Astrocyte (in vitro differentiated cells and primary cell): ENCODE measurements at regions not wholly inside any gene's neighbourhood (a gene's known extent, or its start where the extent isn't known, plus 50 kb on each side); places are given as distances from the start of the nearest gene placed in this dataset.

Source experiments
- EZH2 ChIP-seq: IDR thresholded peaks from 2 replicates; pipeline ENCODE4 v1.6.1; 2012; ENCODE audit warnings: mild to moderate bottlenecking, low read length, inconsistent platforms; ENCODE audit not compliant: insufficient read depth
- TF ChIP-seq, protein P1 (sequence below): IDR thresholded peaks from 2 replicates; pipeline ENCODE4 v1.5.1; 2011; ENCODE audit warnings: low read depth, mild to moderate bottlenecking, inconsistent platforms, low read length, moderate library complexity; ENCODE audit not compliant: insufficient read depth

DNA sequence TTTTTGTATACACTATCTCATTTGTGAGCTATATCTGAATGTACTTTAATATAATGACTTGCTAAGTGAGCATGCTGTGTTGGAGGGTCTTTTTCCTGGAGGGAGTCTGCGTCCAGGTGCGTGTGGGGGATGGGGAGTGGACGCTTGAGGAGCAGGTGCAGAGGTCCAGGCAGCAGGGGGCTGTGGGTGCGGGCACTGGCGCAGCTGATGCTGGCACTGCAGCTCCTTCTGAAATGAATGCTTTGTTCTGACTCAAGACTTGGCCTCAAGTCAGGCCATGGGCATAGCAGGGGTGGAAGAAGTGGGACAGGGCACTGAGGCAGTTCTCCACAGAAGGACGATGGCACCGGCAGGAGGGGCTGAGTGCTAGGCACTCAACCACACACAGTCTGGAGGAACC is 165.7 kb upstream of the IRX1 start:
- TF ChIP-seq, protein P1, sequence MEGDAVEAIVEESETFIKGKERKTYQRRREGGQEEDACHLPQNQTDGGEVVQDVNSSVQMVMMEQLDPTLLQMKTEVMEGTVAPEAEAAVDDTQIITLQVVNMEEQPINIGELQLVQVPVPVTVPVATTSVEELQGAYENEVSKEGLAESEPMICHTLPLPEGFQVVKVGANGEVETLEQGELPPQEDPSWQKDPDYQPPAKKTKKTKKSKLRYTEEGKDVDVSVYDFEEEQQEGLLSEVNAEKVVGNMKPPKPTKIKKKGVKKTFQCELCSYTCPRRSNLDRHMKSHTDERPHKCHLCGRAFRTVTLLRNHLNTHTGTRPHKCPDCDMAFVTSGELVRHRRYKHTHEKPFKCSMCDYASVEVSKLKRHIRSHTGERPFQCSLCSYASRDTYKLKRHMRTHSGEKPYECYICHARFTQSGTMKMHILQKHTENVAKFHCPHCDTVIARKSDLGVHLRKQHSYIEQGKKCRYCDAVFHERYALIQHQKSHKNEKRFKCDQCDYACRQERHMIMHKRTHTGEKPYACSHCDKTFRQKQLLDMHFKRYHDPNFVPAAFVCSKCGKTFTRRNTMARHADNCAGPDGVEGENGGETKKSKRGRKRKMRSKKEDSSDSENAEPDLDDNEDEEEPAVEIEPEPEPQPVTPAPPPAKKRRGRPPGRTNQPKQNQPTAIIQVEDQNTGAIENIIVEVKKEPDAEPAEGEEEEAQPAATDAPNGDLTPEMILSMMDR: no peak
- TF ChIP-seq EZH2: no peak
